IMR-90 (cell line): ENCODE measurements at regions not wholly inside any gene's neighbourhood (a gene's known extent, or its start where the extent isn't known, plus 50 kb on each side); places are given as distances from the start of the nearest gene placed in this dataset.

Source experiments
- BHLHE40 ChIP-seq: fragments of 150-350 bp; IDR thresholded peaks from 2 replicates; pipeline ENCODE4 v1.6.1; 2016; ENCODE audit warnings: mild to moderate bottlenecking, low read depth, low read length
- CEBPB ChIP-seq: IDR thresholded peaks from 2 replicates; pipeline ENCODE4 v1.6.1; 2012; ENCODE audit warnings: low read depth, low read length, improper control_type of control experiment
- POLR2A ChIP-seq: IDR thresholded peaks from 2 replicates; pipeline ENCODE4 v1.6.1; 2012; ENCODE audit warnings: mild to moderate bottlenecking, low read depth, low read length
- RAD21 ChIP-seq: IDR thresholded peaks from 2 replicates; pipeline ENCODE4 v1.6.1; 2012; ENCODE audit warnings: low read length, improper control_type of control experiment
- RCOR1 ChIP-seq: IDR thresholded peaks from 2 replicates; pipeline ENCODE4 v1.6.1; 2012; ENCODE audit warnings: mild to moderate bottlenecking, low read length, improper control_type of control experiment; ENCODE audit not compliant: insufficient replicate concordance
- RFX5 ChIP-seq: IDR thresholded peaks from 2 replicates; pipeline ENCODE4 v1.8.0; 2012; ENCODE audit warnings: low read depth, mild to moderate bottlenecking, low read length, moderate library complexity
- SMC3 ChIP-seq: fragments of 150-350 bp; IDR thresholded peaks from 2 replicates; pipeline ENCODE4 v1.6.1; 2016; ENCODE audit warnings: low read depth, mild to moderate bottlenecking, antibody characterized with exemption, low read length, moderate library complexity
- TF ChIP-seq, protein P1 (sequence below): conservative IDR thresholded peaks from 2 replicates; pipeline ENCODE4 v1.5.1; 2012; ENCODE audit warnings: mild to moderate bottlenecking, low read depth, low read length, improper control_type of control experiment
- TF ChIP-seq, protein P2 (sequence below): fragments of 150-350 bp; IDR thresholded peaks from 2 replicates; pipeline ENCODE4 v1.6.1; 2017; ENCODE audit warnings: mild to moderate bottlenecking, antibody characterized with exemption, low read length, low read depth
- TF ChIP-seq, protein P3 (sequence below): fragments of 150-350 bp; IDR thresholded peaks from 2 replicates; pipeline ENCODE4 v1.6.1; 2016; ENCODE audit warnings: low read depth, mild to moderate bottlenecking, low read length, moderate library complexity, borderline replicate concordance

DNA sequence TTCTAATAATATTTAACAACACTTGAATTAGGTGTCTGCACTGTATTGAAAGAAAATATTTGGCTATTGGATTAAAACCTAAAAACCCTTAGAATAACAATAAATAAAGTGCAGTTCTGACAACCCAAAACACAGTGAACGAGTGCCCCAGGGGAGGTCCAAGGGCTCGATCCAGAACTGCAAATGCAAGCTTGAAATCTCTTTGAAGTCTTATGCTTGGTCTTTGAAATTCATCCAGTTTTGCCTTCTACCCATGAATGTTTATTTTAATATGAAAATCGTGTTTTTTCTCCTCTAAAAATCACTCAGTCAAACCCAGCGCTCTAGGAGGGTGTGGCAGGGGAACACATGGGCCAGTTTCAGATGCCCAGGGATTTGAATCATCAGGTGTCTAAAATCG is 119.5 kb downstream of the MTPAP start:
- TF ChIP-seq, protein P1, sequence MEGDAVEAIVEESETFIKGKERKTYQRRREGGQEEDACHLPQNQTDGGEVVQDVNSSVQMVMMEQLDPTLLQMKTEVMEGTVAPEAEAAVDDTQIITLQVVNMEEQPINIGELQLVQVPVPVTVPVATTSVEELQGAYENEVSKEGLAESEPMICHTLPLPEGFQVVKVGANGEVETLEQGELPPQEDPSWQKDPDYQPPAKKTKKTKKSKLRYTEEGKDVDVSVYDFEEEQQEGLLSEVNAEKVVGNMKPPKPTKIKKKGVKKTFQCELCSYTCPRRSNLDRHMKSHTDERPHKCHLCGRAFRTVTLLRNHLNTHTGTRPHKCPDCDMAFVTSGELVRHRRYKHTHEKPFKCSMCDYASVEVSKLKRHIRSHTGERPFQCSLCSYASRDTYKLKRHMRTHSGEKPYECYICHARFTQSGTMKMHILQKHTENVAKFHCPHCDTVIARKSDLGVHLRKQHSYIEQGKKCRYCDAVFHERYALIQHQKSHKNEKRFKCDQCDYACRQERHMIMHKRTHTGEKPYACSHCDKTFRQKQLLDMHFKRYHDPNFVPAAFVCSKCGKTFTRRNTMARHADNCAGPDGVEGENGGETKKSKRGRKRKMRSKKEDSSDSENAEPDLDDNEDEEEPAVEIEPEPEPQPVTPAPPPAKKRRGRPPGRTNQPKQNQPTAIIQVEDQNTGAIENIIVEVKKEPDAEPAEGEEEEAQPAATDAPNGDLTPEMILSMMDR, result no peak
- TF ChIP-seq POLR2A (no peak), SMC3 (no peak), CEBPB (no peak), BHLHE40 (no peak), RAD21 (no peak), RFX5 (no peak), RCOR1 (no peak)
- TF ChIP-seq, protein P2, sequence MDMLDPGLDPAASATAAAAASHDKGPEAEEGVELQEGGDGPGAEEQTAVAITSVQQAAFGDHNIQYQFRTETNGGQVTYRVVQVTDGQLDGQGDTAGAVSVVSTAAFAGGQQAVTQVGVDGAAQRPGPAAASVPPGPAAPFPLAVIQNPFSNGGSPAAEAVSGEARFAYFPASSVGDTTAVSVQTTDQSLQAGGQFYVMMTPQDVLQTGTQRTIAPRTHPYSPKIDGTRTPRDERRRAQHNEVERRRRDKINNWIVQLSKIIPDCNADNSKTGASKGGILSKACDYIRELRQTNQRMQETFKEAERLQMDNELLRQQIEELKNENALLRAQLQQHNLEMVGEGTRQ, result no peak
- TF ChIP-seq, protein P3, sequence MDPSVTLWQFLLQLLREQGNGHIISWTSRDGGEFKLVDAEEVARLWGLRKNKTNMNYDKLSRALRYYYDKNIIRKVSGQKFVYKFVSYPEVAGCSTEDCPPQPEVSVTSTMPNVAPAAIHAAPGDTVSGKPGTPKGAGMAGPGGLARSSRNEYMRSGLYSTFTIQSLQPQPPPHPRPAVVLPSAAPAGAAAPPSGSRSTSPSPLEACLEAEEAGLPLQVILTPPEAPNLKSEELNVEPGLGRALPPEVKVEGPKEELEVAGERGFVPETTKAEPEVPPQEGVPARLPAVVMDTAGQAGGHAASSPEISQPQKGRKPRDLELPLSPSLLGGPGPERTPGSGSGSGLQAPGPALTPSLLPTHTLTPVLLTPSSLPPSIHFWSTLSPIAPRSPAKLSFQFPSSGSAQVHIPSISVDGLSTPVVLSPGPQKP, result no peak
